Activated CD8-positive, alpha-beta memory T cell treated with anti-CD3 and anti-CD28 coated beads, Interleukin-2, amount 10 ng/mL, durations not matched to agents 7 days and 5 days (primary cell): ENCODE measurements at regions not wholly inside any gene's neighbourhood (a gene's known extent, or its start where the extent isn't known, plus 50 kb on each side); places are given as distances from the start of the nearest gene placed in this dataset.

Experiments
- ATAC-seq: fragments of 150-1000 bp; cut with Tn5 transposase; one replicate; pipeline ENCODE4 v1.10.0; 2021; ENCODE audit warnings: moderate library complexity
- CTCF ChIA-PET: fragments of 350-600 bp; sonication (Branson Sonifier 250); formaldehyde crosslinking; loops from one replicate; lab custom pipeline; 2021; ENCODE audit warnings: antibody characterized with exemption; lab: Charles Lee
- DNase-seq: peaks from one replicate; pipeline ENCODE4 v3.0.0-alpha.2; 2020
- H3K27ac Mint-ChIP-seq: one replicate; pipeline ENCODE4 v1.8.0; 2021; ENCODE audit warnings: mild to moderate bottlenecking, mixed read lengths
- H3K27me3 Mint-ChIP-seq: one replicate; pipeline ENCODE4 v1.8.0; 2021; ENCODE audit warnings: mixed read lengths
- H3K36me3 Mint-ChIP-seq: one replicate; pipeline ENCODE4 v1.8.0; 2021; ENCODE audit warnings: mild to moderate bottlenecking, mixed read lengths
- H3K4me1 Mint-ChIP-seq: one replicate; pipeline ENCODE4 v1.8.0; 2021; ENCODE audit warnings: mixed read lengths
- H3K4me3 Mint-ChIP-seq: one replicate; pipeline ENCODE4 v1.8.0; 2021; ENCODE audit warnings: mild to moderate bottlenecking, moderate library complexity, mixed read lengths
- H3K9me3 Mint-ChIP-seq: one replicate; pipeline ENCODE4 v1.8.0; 2022; ENCODE audit warnings: low read depth, mixed read lengths

DNA sequence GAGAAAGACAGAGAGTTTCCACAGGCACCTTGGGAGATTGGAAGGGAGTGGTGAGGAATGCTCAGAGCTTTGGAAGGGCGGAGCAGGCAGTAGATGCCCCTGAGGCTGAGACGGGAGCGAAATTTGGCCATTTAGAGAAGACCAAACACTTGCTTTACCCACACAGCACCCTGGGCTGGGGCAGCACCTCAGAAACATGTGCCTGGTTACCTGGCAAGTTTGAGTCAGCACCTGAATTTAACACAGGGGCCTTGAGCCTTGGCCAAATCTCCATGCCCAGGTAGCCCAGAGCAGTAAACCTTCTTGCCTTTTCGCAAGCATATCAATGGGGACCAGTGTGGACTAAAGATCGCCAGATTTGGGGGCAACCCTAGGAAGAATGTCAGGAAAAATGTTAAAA lies 111.9 kb upstream of the NFE2L3 start:
- CTCF ChIA-PET = no interaction called here
- H3K27ac Mint-ChIP-seq = no peak overlapping the region
- peaks cover 51% of the 10 kb centered on the region for H3K27me3 Mint-ChIP-seq
- no peak overlapping the region for H3K4me3 Mint-ChIP-seq
- H3K9me3 Mint-ChIP-seq = no peaks in the 10 kb centered on the region
- no peaks in the 10 kb centered on the region for H3K4me1 Mint-ChIP-seq
- H3K36me3 Mint-ChIP-seq = no peaks in the 10 kb centered on the region
- DNase-seq (no peak), ATAC-seq (no peak)

GRCh38 chr7:26042237-26042636 lies 109.8 kb upstream of the NFE2L3 start:
- ATAC-seq (no peak), DNase-seq (no peak)
- no peaks in the 10 kb centered on the region for H3K4me1 Mint-ChIP-seq
- H3K27me3 Mint-ChIP-seq = peaks cover 61% of the 10 kb centered on the region
- H3K4me3 Mint-ChIP-seq = no peak overlapping the region
- CTCF ChIA-PET = no interaction called here
- no peaks in the 10 kb centered on the region for H3K9me3 Mint-ChIP-seq
- no peaks in the 10 kb centered on the region for H3K36me3 Mint-ChIP-seq
- no peak overlapping the region for H3K27ac Mint-ChIP-seq

- Mint-ChIP-seq H3K4me3 (no peak overlapping the region), H3K36me3 (no peaks in the 10 kb centered on the region), H3K27ac (no peak overlapping the region), H3K27me3 (peaks cover 51% of the 10 kb centered on the region), H3K4me1 (no peaks in the 10 kb centered on the region), H3K9me3 (no peaks in the 10 kb centered on the region)
- CTCF ChIA-PET = no interaction called here
- no peak for ATAC-seq
- no peak for DNase-seq
These were observed 108.2 kb upstream of the NFE2L3 start for GRCh38 chr7:26043801-26044200.

GRCh38 chr7:26044320-26044719 lies 107.7 kb upstream of the NFE2L3 start:
- H3K4me3 Mint-ChIP-seq = no peak overlapping the region
- DNase-seq = no peak
- no peak for ATAC-seq
- no peaks in the 10 kb centered on the region for H3K4me1 Mint-ChIP-seq
- no peak overlapping the region for H3K27ac Mint-ChIP-seq
- peaks cover 52% of the 10 kb centered on the region for H3K27me3 Mint-ChIP-seq
- H3K36me3 Mint-ChIP-seq = no peaks in the 10 kb centered on the region
- CTCF ChIA-PET = no interaction called here
- no peaks in the 10 kb centered on the region for H3K9me3 Mint-ChIP-seq

DNA sequence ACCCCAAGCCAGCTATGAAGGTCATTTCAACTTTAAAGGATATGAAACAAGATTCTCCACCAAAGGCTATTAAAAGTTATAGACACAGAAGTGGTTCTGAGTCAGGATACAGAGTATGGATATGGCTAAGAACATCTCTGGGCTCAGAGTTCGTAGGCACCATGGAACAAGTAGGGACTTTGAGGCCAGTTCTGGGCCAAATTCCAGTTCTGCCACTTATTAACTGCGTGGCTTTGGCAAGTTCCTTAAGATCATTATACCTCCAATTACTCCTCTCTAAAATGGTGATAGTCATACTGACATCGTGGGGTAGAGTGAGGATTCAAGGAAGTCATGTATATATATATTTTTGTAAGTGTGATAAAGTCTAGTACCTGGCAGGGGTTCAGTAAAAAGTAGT lies 105.8 kb upstream of the NFE2L3 start:
- H3K27me3 Mint-ChIP-seq = peaks cover 56% of the 10 kb centered on the region
- no peak for ATAC-seq
- H3K36me3 Mint-ChIP-seq = no peaks in the 10 kb centered on the region
- no peaks in the 10 kb centered on the region for H3K4me1 Mint-ChIP-seq
- CTCF ChIA-PET = interaction anchor here (1.2 kb wide), 1 partner anchor 151 kb away, joined by 3 read pairs; no protein-coding TSS in a partner anchor
- H3K27ac Mint-ChIP-seq = no peak overlapping the region
- H3K4me3 Mint-ChIP-seq = no peak overlapping the region
- H3K9me3 Mint-ChIP-seq = no peaks in the 10 kb centered on the region
- DNase-seq = no peak

DNA sequence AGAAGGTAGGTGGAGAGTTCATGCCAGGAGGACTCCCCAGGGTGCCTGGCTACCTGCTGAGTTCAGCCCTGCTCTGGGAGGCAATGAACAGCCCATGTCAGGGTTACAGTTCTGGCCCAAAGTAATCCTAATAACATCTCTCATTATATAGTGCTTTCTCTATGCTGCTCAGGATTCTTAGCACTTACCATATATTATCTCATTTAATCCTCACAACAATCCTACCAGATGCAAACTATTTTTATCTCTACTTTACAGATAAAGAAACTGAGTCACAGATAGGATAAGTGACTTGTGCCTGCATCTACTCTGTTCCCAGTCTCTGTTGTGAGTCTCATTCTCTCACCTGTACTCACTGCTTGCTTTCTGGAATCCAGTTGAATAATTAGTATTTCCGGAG lies 105.1 kb upstream of the NFE2L3 start:
- DNase-seq (no peak), ATAC-seq (no peak)
- CTCF ChIA-PET = interaction anchor here (1.2 kb wide), 1 partner anchor 152 kb away, joined by 3 read pairs; no protein-coding TSS in a partner anchor
- Mint-ChIP-seq H3K9me3 (no peaks in the 10 kb centered on the region), H3K27ac (no peak overlapping the region), H3K27me3 (peaks cover 56% of the 10 kb centered on the region), H3K36me3 (no peaks in the 10 kb centered on the region), H3K4me1 (no peaks in the 10 kb centered on the region), H3K4me3 (no peak overlapping the region)

- Mint-ChIP-seq H3K27me3 (peaks cover 60% of the 10 kb centered on the region), H3K9me3 (no peaks in the 10 kb centered on the region), H3K4me3 (no peak overlapping the region), H3K36me3 (no peaks in the 10 kb centered on the region), H3K4me1 (no peaks in the 10 kb centered on the region), H3K27ac (no peak overlapping the region)
- CTCF ChIA-PET = interaction anchor here (2.1 kb wide), 1 partner anchor 154 kb away, joined by 8 read pairs; no protein-coding TSS in a partner anchor
- DNase-seq (no peak), ATAC-seq (no peak)
These were observed 103.3 kb upstream of the NFE2L3 start for GRCh38 chr7:26048663-26049062.

DNA sequence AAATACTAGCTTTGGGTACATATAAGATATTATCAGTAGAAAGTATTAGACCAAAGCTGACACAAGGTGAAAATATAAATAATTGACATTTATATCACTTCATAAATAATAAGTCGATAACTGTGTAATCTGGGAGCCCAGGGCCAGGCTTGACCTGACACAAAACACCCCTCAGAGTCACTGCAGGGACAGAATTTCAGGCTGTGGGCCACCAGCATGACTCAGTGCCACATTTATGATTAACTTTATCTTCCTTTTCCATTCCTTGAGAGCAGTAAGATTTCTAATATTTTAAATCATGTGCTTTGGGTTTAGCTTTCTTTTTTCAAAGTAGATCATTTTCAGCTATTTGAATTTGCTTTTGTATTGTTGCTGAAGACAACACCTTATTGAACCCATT lies 102.9 kb upstream of the NFE2L3 start:
- Mint-ChIP-seq H3K4me3 (no peak overlapping the region), H3K36me3 (no peaks in the 10 kb centered on the region), H3K9me3 (peaks cover 2% of the 10 kb centered on the region), H3K27ac (no peak overlapping the region), H3K4me1 (no peaks in the 10 kb centered on the region), H3K27me3 (peaks cover 57% of the 10 kb centered on the region)
- DNase-seq (no peak), ATAC-seq (no peak)
- CTCF ChIA-PET = interaction anchor here (2.1 kb wide), 1 partner anchor 155 kb away, joined by 8 read pairs; no protein-coding TSS in a partner anchor

- DNase-seq = no peak
- Mint-ChIP-seq H3K27me3 (peaks cover 55% of the 10 kb centered on the region), H3K9me3 (peaks cover 2% of the 10 kb centered on the region), H3K4me1 (no peaks in the 10 kb centered on the region), H3K36me3 (no peaks in the 10 kb centered on the region), H3K27ac (no peak overlapping the region), H3K4me3 (no peak overlapping the region)
- CTCF ChIA-PET = no interaction called here
- ATAC-seq = no peak
These were observed 101.0 kb upstream of the NFE2L3 start for GRCh38 chr7:26051021-26051420.

- no peak overlapping the region for H3K27ac Mint-ChIP-seq
- CTCF ChIA-PET = interaction anchor here (0.9 kb wide), 1 partner anchor 9 kb away, joined by 3 read pairs; no protein-coding TSS in a partner anchor
- no peak for DNase-seq
- no peaks in the 10 kb centered on the region for H3K4me1 Mint-ChIP-seq
- no peaks in the 10 kb centered on the region for H3K36me3 Mint-ChIP-seq
- peaks cover 57% of the 10 kb centered on the region for H3K27me3 Mint-ChIP-seq
- no peak overlapping the region for H3K4me3 Mint-ChIP-seq
- peaks cover 2% of the 10 kb centered on the region for H3K9me3 Mint-ChIP-seq
- no peak for ATAC-seq
These were observed 99.3 kb upstream of the NFE2L3 start for GRCh38 chr7:26052706-26053105.

DNA sequence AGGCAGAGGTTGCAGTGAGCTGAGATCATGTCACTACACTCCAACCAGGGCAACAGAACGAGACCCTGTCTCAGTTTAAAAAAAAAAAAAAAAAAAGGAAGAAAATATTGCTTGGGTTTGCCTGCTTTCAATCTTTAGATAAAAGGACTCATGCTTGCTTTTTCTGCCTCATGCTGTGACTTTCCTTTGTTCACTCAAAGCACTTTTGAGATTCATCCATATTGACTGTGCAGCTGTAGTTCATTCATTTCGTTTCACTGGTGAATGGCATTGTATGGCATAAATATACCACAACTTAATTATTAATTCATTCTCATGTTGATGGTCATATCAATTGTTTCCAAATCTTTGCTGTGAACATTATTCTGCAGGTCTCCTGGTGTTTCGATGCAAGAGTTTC lies 97.6 kb upstream of the NFE2L3 start:
- peaks cover 2% of the 10 kb centered on the region for H3K9me3 Mint-ChIP-seq
- DNase-seq = no peak
- no peaks in the 10 kb centered on the region for H3K4me1 Mint-ChIP-seq
- ATAC-seq = no peak
- peaks cover 55% of the 10 kb centered on the region for H3K27me3 Mint-ChIP-seq
- CTCF ChIA-PET = interaction anchor here (1.0 kb wide), 1 partner anchor 162 kb away, joined by 3 read pairs; no protein-coding TSS in a partner anchor
- no peaks in the 10 kb centered on the region for H3K36me3 Mint-ChIP-seq
- no peak overlapping the region for H3K4me3 Mint-ChIP-seq
- no peak overlapping the region for H3K27ac Mint-ChIP-seq

DNA sequence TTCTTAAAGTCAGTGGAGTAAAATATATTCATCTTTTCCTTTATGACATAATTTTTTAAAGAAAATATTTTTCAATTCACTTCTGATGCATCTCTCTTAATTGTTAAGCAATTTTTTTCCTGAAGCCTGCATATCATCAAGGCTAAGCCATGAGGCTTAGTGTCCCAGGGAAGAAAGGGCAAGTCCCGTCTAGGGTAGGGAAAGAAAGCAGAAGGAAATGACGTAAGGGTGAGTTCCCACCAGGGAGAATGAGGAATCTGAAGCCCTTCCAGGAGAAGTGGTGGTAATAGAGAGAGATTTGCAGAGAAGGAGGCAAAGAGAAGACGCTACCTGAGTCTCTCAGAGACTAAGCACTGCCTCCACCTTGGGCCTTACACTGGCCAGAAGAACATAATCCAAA lies 96.8 kb upstream of the NFE2L3 start:
- no peaks in the 10 kb centered on the region for H3K4me1 Mint-ChIP-seq
- no peaks in the 10 kb centered on the region for H3K36me3 Mint-ChIP-seq
- no peak overlapping the region for H3K27ac Mint-ChIP-seq
- no peak overlapping the region for H3K4me3 Mint-ChIP-seq
- DNase-seq (no peak), ATAC-seq (no peak)
- H3K9me3 Mint-ChIP-seq = peaks cover 2% of the 10 kb centered on the region
- CTCF ChIA-PET = no interaction called here
- peaks cover 50% of the 10 kb centered on the region for H3K27me3 Mint-ChIP-seq

GRCh38 chr7:26060733-26061677 lies 91.0 kb upstream of the NFE2L3 start:
- ATAC-seq (no peak), DNase-seq (no peak)
- CTCF ChIA-PET = interaction anchor here (0.7 to 3.5 kb wide), 5 partner anchors 30 to 199 kb away, joined by 3 to 36 read pairs (median 4); no protein-coding TSS in a partner anchor
- peaks cover 14% of the 10 kb centered on the region for H3K4me1 Mint-ChIP-seq
- no peaks in the 10 kb centered on the region for H3K9me3 Mint-ChIP-seq
- no peak overlapping the region for H3K4me3 Mint-ChIP-seq
- H3K36me3 Mint-ChIP-seq = no peaks in the 10 kb centered on the region
- peaks cover 30% of the 10 kb centered on the region for H3K27me3 Mint-ChIP-seq
- no peak overlapping the region for H3K27ac Mint-ChIP-seq
